H1 (cell line): ENCODE measurements at regions not wholly inside any gene's neighbourhood (a gene's known extent, or its start where the extent isn't known, plus 50 kb on each side); places are given as distances from the start of the nearest gene placed in this dataset.

Source experiments
- CTCF ChIA-PET: fragments of 300-600 bp; sonication (Branson Sonifier 250); formaldehyde crosslinking; loops from one replicate; lab custom pipeline; 2021; ENCODE audit not compliant: partially characterized antibody; lab: Charles Lee
- POLR2A ChIA-PET: fragments of 300-600 bp; sonication (Branson Sonifier 250); formaldehyde crosslinking; loops from one replicate; lab custom pipeline; 2021; ENCODE audit warnings: inconsistent platforms; ENCODE audit not compliant: partially characterized antibody; lab: Charles Lee
- DNase-seq, 2 experiments: peaks; one replicate each; pipeline versions ENCODE4 v3.0.0 to v3.0.0-alpha.2; 2010 to 2022; ENCODE audit warnings: low spot score in 2 of 2, low read depth in 1 of 2, mixed read lengths in 1 of 2
- FAIRE-seq: peaks from 2 replicates; lab custom pipeline; 2011; peaks lifted over from hg19 to GRCh38; lab: Jason Lieb, UNC
- H2AFZ ChIP-seq: 2 replicates; pipeline ENCODE4 v1.8.1; 2012; ENCODE audit warnings: low read length, inconsistent platforms
- H2AK5ac ChIP-seq: 2 replicates; pipeline ENCODE4 v1.6.1; 2013; ENCODE audit warnings: low read depth, low read length
- H2BK120ac ChIP-seq: replicated peaks from 2 replicates; pipeline ENCODE3; 2013; ENCODE audit warnings: low read depth, low read length, inconsistent platforms
- H2BK12ac ChIP-seq: 2 replicates; pipeline ENCODE4 v1.6.1; 2013; ENCODE audit warnings: low read depth, low read length
- H2BK15ac ChIP-seq: 2 replicates; pipeline ENCODE4 v1.6.1; 2013; ENCODE audit warnings: low read length
- H2BK20ac ChIP-seq: 2 replicates; pipeline ENCODE4 v1.6.1; 2013; ENCODE audit warnings: low read length
- H2BK5ac ChIP-seq: 2 replicates; pipeline ENCODE4 v1.6.1; 2013; ENCODE audit warnings: low read depth, low read length
- H3K14ac ChIP-seq: 2 replicates; pipeline ENCODE4 v1.6.1; 2013; ENCODE audit warnings: inconsistent platforms; ENCODE audit not compliant: insufficient read length
- H3K18ac ChIP-seq: 2 replicates; pipeline ENCODE4 v1.6.1; 2013; ENCODE audit warnings: low read length; ENCODE audit errors: extremely low read depth
- H3K23ac ChIP-seq: 2 replicates; pipeline ENCODE4 v1.6.1; 2013; ENCODE audit warnings: inconsistent platforms; ENCODE audit not compliant: insufficient read length
- H3K23me2 ChIP-seq: 2 replicates; pipeline ENCODE4 v1.6.1; 2013; ENCODE audit warnings: low read depth, low read length
- H3K27ac ChIP-seq: 2 replicates; pipeline ENCODE4 v1.6.1; 2011; ENCODE audit warnings: low read depth, low read length, inconsistent platforms
- H3K27me3 ChIP-seq, 4 experiments: replicated peaks in 1 of 4; 1 replicate in 1 of 4; 2 replicates in 3 of 4; pipeline versions ENCODE4 v1.6.1 to v1.8.1; 2011 to 2013; ENCODE audit warnings: low read length in 3 of 4, mild to moderate bottlenecking in 3 of 4, inconsistent platforms in 2 of 4, mixed read lengths in 2 of 4, moderate library complexity in 1 of 4; ENCODE audit not compliant: control insufficient read depth in 3 of 4, insufficient read depth in 3 of 4; ENCODE audit errors: extremely low read depth in 1 of 4
- H3K36me3 ChIP-seq, 4 experiments: 2 replicates each; pipeline versions ENCODE4 v1.6.1 to v1.8.1; 2011 to 2013; ENCODE audit warnings: mild to moderate bottlenecking in 4 of 4, low read length in 3 of 4, moderate library complexity in 2 of 4, control low read depth in 1 of 4, inconsistent platforms in 1 of 4; ENCODE audit not compliant: insufficient read depth in 4 of 4, control insufficient read depth in 2 of 4
- H3K4ac ChIP-seq: replicated peaks from 2 replicates; pipeline ENCODE3; 2013; ENCODE audit warnings: low read length, low read depth, mixed read lengths, inconsistent platforms; ENCODE audit not compliant: insufficient read length
- H3K4me1 ChIP-seq, 4 experiments: replicated peaks in 1 of 4; 1 replicate in 1 of 4; 2 replicates in 3 of 4; pipeline versions ENCODE4 v1.6.1 to v1.8.1; 2011 to 2013; ENCODE audit warnings: low read length in 3 of 4, inconsistent platforms in 2 of 4, mixed read lengths in 1 of 4; ENCODE audit not compliant: insufficient read depth in 4 of 4, control insufficient read depth in 3 of 4
- H3K4me2 ChIP-seq, 2 experiments: 2 replicates each; pipeline versions ENCODE4 v1.6.1 to v1.8.1; 2011 to 2013; ENCODE audit warnings: low read depth in 2 of 2, low read length in 2 of 2, control low read depth in 1 of 2, inconsistent platforms in 1 of 2, mild to moderate bottlenecking in 1 of 2; ENCODE audit not compliant: insufficient read depth in 1 of 2
- H3K4me3 ChIP-seq, 4 experiments: fragments of 200-600, 300-600 bp in 1 of 4; sonication (generic), shearing (Covaris generic), sonication (Bioruptor Twin) in 1 of 4; 2 replicates each; pipeline versions ENCODE4 v1.5.1 to v1.8.1; 2011 to 2016; ENCODE audit warnings: low read length in 4 of 4, low read depth in 3 of 4, control low read depth in 2 of 4, inconsistent platforms in 2 of 4, mild to moderate bottlenecking in 2 of 4, mixed read lengths in 1 of 4, moderate library complexity in 1 of 4; ENCODE audit not compliant: insufficient read depth in 2 of 4; ENCODE audit errors: extremely low read depth in 1 of 4
- H3K56ac ChIP-seq: replicated peaks from 2 replicates; pipeline ENCODE3; 2013; ENCODE audit warnings: low read depth, mild to moderate bottlenecking, mixed read lengths, low read length, inconsistent platforms; ENCODE audit not compliant: insufficient read length
- H3K79me1 ChIP-seq: 2 replicates; pipeline ENCODE4 v1.6.1; 2013; ENCODE audit warnings: low read depth, low read length, control low read depth
- H3K79me2 ChIP-seq, 2 experiments: 2 replicates each; pipeline versions ENCODE4 v1.6.1 to v1.8.1; 2012 to 2013; ENCODE audit warnings: low read length in 2 of 2, mild to moderate bottlenecking in 2 of 2, inconsistent platforms in 1 of 2; ENCODE audit not compliant: insufficient read depth in 2 of 2, control insufficient read depth in 1 of 2
- H3K9ac ChIP-seq, 4 experiments: replicated peaks in 1 of 4; 1 replicate in 1 of 4; 2 replicates in 3 of 4; pipeline versions ENCODE4 v1.6.1 to v1.8.1; 2011 to 2013; ENCODE audit warnings: low read depth in 3 of 4, low read length in 3 of 4, control low read depth in 2 of 4, mild to moderate bottlenecking in 2 of 4, moderate library complexity in 2 of 4, inconsistent platforms in 1 of 4; ENCODE audit errors: extremely low read depth in 1 of 4
- H3K9me3 ChIP-seq, 2 experiments: 2 replicates each; pipeline versions ENCODE4 v1.6.1 to v1.8.1; 2012 to 2013; ENCODE audit warnings: mild to moderate bottlenecking in 2 of 2, moderate library complexity in 2 of 2, control low read depth in 1 of 2, inconsistent platforms in 1 of 2, low read depth in 1 of 2, low read length in 1 of 2, mixed read lengths in 1 of 2; ENCODE audit not compliant: insufficient read depth in 2 of 2
- H4K20me1 ChIP-seq, 2 experiments: replicated peaks in 1 of 2; 2 replicates each; pipeline versions ENCODE3 to v1.8.1; 2011 to 2013; ENCODE audit warnings: inconsistent platforms in 2 of 2, low read length in 2 of 2, mild to moderate bottlenecking in 1 of 2; ENCODE audit not compliant: insufficient read depth in 2 of 2, control insufficient read depth in 1 of 2
- H4K5ac ChIP-seq: 2 replicates; pipeline ENCODE4 v1.6.1; 2013; ENCODE audit warnings: low read length, low read depth, mixed read lengths, inconsistent platforms; ENCODE audit not compliant: insufficient read length
- H4K8ac ChIP-seq: 2 replicates; pipeline ENCODE4 v1.8.0; 2013; ENCODE audit warnings: mild to moderate bottlenecking, moderate library complexity, low read length, inconsistent platforms; ENCODE audit not compliant: insufficient read depth; ENCODE audit errors: extremely low read depth
- H4K91ac ChIP-seq: replicated peaks from 2 replicates; pipeline ENCODE3; 2013; ENCODE audit warnings: low read length, mixed read lengths, inconsistent platforms; ENCODE audit not compliant: insufficient read length
- ASH2L ChIP-seq: fragments of 200-600, 300-600 bp; sonication (generic); IDR thresholded peaks from one replicate; pipeline ENCODE4 v1.7.1; 2017; ENCODE audit warnings: low read length
- EZH2 ChIP-seq: fragments of 200-600 bp; sonication (generic); IDR thresholded peaks from 2 replicates; pipeline ENCODE4 v1.7.1; 2012; ENCODE audit warnings: low read depth, mild to moderate bottlenecking, moderate library complexity, low read length, inconsistent platforms; ENCODE audit not compliant: severe bottlenecking
- JUN ChIP-seq: IDR thresholded peaks from 2 replicates; pipeline ENCODE4 v1.6.1; 2011; ENCODE audit warnings: low read depth, mild to moderate bottlenecking, improper control_type of control experiment, low read length
- KDM5A ChIP-seq: fragments of 200-600 bp; IDR thresholded peaks from 2 replicates; pipeline ENCODE4 v1.7.1; 2012; ENCODE audit warnings: mild to moderate bottlenecking, low read length, inconsistent platforms, mixed read lengths
- MAFK ChIP-seq: IDR thresholded peaks from 2 replicates; pipeline ENCODE4 v1.6.1; 2012; ENCODE audit warnings: low read depth, mild to moderate bottlenecking, improper control_type of control experiment, low read length
- NRF1 ChIP-seq: IDR thresholded peaks from 2 replicates; pipeline ENCODE4 v1.6.1; 2011; ENCODE audit warnings: mild to moderate bottlenecking, low read depth, low read length, improper control_type of control experiment
- SAP30 ChIP-seq: fragments of 300-600 bp; sonication (generic); IDR thresholded peaks from 2 replicates; pipeline ENCODE4 v1.7.1; 2012; ENCODE audit warnings: low read length, moderate library complexity, mild to moderate bottlenecking, inconsistent platforms; ENCODE audit not compliant: insufficient read depth, insufficient replicate concordance
- SIN3A ChIP-seq, 2 experiments: IDR thresholded peaks in 1 of 2; conservative IDR thresholded peaks in 1 of 2; 2 replicates each; pipeline ENCODE4 v1.6.1; 2011 to 2012; ENCODE audit warnings: low read length in 2 of 2, improper control_type of control experiment in 1 of 2, low read depth in 1 of 2, mild to moderate bottlenecking in 1 of 2
- TCF12 ChIP-seq: IDR thresholded peaks from 2 replicates; pipeline ENCODE4 v1.6.1; 2011; ENCODE audit warnings: low read depth, mild to moderate bottlenecking, low read length
- WGBS, 2 experiments: shearing (Covaris generic) in 1 of 2; methylation state at CpG; one replicate each; pipeline versions ENCODE4 v1.1.6 to v1.1.7; 2013 to 2015; ENCODE audit warnings: low lambda C conversion rate in 2 of 2, mixed read lengths in 2 of 2, inconsistent platforms in 1 of 2, low coverage in 1 of 2, missing lambda C conversion rate in 1 of 2; ENCODE audit not compliant: insufficient replicate concordance in 2 of 2, insufficient coverage in 1 of 2, insufficient read length in 1 of 2; ENCODE audit errors: extremely low coverage in 1 of 2, missing lambda C conversion rate in 1 of 2; 5-methylcytosine and 5-hydroxymethylcytosine counted together
- TF ChIP-seq, protein P1 (sequence below): IDR thresholded peaks from 2 replicates; pipeline ENCODE4 v1.6.1; 2012; ENCODE audit warnings: low read length, inconsistent platforms

DNA sequence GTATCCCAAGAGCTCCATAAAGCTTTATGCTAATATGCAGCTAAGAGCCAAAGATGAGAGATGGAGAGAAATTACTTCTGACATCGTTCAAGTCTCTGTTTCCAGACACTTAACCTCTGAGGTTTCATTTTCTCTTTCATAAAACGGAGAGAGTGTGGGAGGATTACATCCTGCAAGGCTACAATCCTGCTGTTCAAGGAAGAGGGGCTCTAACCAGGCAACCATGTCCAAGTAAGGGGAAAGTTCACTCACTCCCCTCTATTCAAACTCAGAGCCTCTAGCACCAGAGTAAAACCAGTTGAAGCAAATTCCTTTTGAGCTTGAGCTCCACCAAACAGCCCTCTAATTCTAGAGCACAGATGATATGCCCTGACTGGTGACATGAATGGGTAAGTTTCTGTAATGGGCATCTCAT is 397.4 kb downstream of the NPIPA8 start:
- ChIA-PET POLR2A (no interaction called here), CTCF (no interaction called here)
- Histone ChIP-seq H3K79me2 (no peaks in the 10 kb centered on the region), H2AFZ (no peak overlapping the region; the same call in 1 of the 2 replicates), H3K4me1 (no peaks in the 10 kb centered on the region), H3K23me2 (no peaks in the 10 kb centered on the region), H4K20me1 (no peaks in the 10 kb centered on the region), H2BK12ac (no peak overlapping the region), H3K9me3 (0 out of 4 replicates have a peak, but pooled peaks cover 0 to 2% of the 10 kb centered on the region in 2 experiments), H2BK120ac (no peak overlapping the region), H3K14ac (no peak overlapping the region), H4K5ac (no peak overlapping the region), H3K27me3 (no peaks in the 10 kb centered on the region), H4K8ac (no peak overlapping the region), H3K4ac (no peak overlapping the region), H2BK15ac (no peak overlapping the region), H3K36me3 (no peaks in the 10 kb centered on the region), H2AK5ac (no peak overlapping the region), H4K91ac (no peak overlapping the region), H3K18ac (no peak overlapping the region), H2BK20ac (no peak overlapping the region), H2BK5ac (no peak overlapping the region), H3K27ac (no peak overlapping the region), H3K4me2 (no peak overlapping the region), H3K79me1 (no peaks in the 10 kb centered on the region), H3K56ac (no peak overlapping the region), H3K9ac (no peak overlapping the region), H3K4me3 (no peak overlapping the region), H3K23ac (no peak overlapping the region)
- TF ChIP-seq EZH2 (no peak), MAFK (no peak), TCF12 (no peak), JUN (no peak), SAP30 (no peak), NRF1 (no peak), KDM5A (no peak), ASH2L (no peak), SIN3A (conservative IDR thresholded peaks at IDR 0.05 in 1 of 2, IDR thresholded peaks at IDR 0.05 in 1 of 2; ENCODE audit: low read depth in 1 of 2, low read length in 2 of 2) (no peak)
- TF ChIP-seq, protein P1, sequence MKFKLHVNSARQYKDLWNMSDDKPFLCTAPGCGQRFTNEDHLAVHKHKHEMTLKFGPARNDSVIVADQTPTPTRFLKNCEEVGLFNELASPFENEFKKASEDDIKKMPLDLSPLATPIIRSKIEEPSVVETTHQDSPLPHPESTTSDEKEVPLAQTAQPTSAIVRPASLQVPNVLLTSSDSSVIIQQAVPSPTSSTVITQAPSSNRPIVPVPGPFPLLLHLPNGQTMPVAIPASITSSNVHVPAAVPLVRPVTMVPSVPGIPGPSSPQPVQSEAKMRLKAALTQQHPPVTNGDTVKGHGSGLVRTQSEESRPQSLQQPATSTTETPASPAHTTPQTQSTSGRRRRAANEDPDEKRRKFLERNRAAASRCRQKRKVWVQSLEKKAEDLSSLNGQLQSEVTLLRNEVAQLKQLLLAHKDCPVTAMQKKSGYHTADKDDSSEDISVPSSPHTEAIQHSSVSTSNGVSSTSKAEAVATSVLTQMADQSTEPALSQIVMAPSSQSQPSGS: no peak
- WGBS, 2 experiments: 89% methylated on average over 2 of the region's 2 CpGs; no CpG with 5 or more reads in 1 of the 2 experiments
- FAIRE-seq: no peak
- no peak for DNase-seq
